ENCODE measurements at regions not wholly inside any gene's neighbourhood (a gene's known extent, or its start where the extent isn't known, plus 50 kb on each side); places are given as distances from the start of the nearest gene placed in this dataset.

GRCh38 chr11:92550871-92551270 is 326.3 kb downstream of the FAT3 start:
- Mint-ChIP-seq H3K4me1 (peaks cover 20% of the 10 kb centered on the region), H3K9me3 (no peaks in the 10 kb centered on the region), H3K36me3 (no peaks in the 10 kb centered on the region), H3K27me3 (ENCODE audit: insufficient read depth, low read depth) (no peaks in the 10 kb centered on the region), H3K27ac (no peak overlapping the region), H3K4me3 (no peak overlapping the region)
- Histone ChIP-seq H3F3A (ENCODE audit: low read depth) (peaks cover 14% of the 10 kb centered on the region), H3K9me3 (ENCODE audit: low read depth) (no peaks in the 10 kb centered on the region), H3K27ac (peak overlapping the region; percentile 21), H3K36me3 (no peaks in the 10 kb centered on the region), H4K20me1 (ENCODE audit: low read depth) (no peaks in the 10 kb centered on the region), H3K27me3 (no peaks in the 10 kb centered on the region), H3K4me1 (peaks cover 33% of the 10 kb centered on the region), H3K4me2 (peak overlapping the region; percentile 50), H3K79me2 (ENCODE audit: low read depth) (no peaks in the 10 kb centered on the region), H2AFZ (replicated peaks) (no peak overlapping the region), H3K9ac (no peak overlapping the region), H3K4me3 (no peak overlapping the region)
- no peak for DNase-seq (ENCODE audit: low spot score)
- TF ChIP-seq EZH2phosphoT487 (IDR thresholded peaks at IDR 0.05) (no peak), EZH2 (IDR thresholded peaks at IDR 0.05) (no peak)

GRCh38 chr11:92552942-92553341 is 328.3 kb downstream of the FAT3 start:
- no peaks in the 10 kb centered on the region for H3K27me3 ChIP-seq
- H3K4me2 ChIP-seq = no peak overlapping the region
- peaks cover 14% of the 10 kb centered on the region for H3F3A ChIP-seq (ENCODE audit: low read depth)
- Mint-ChIP-seq H3K9me3 (no peaks in the 10 kb centered on the region), H3K27me3 (ENCODE audit: insufficient read depth, low read depth) (no peaks in the 10 kb centered on the region), H3K36me3 (no peaks in the 10 kb centered on the region), H3K4me1 (peaks cover 16% of the 10 kb centered on the region), H3K27ac (no peak overlapping the region), H3K4me3 (no peak overlapping the region)
- no peaks in the 10 kb centered on the region for H3K79me2 ChIP-seq (ENCODE audit: low read depth)
- no peak for DNase-seq (ENCODE audit: low spot score)
- no peaks in the 10 kb centered on the region for H4K20me1 ChIP-seq (ENCODE audit: low read depth)
- no peak overlapping the region for H2AFZ ChIP-seq (replicated peaks)
- H3K9ac ChIP-seq = no peak overlapping the region
- H3K4me3 ChIP-seq = no peak overlapping the region
- H3K27ac ChIP-seq = no peak overlapping the region
- no peaks in the 10 kb centered on the region for H3K36me3 ChIP-seq
- peaks cover 20% of the 10 kb centered on the region for H3K4me1 ChIP-seq
- no peak for TF ChIP-seq EZH2 (IDR thresholded peaks at IDR 0.05)
- TF ChIP-seq EZH2phosphoT487 (IDR thresholded peaks at IDR 0.05) = no peak
- peak; percentile 28 for TF ChIP-seq CTCF (IDR thresholded peaks at IDR 0.05)
- H3K9me3 ChIP-seq (ENCODE audit: low read depth) = no peaks in the 10 kb centered on the region

- Histone ChIP-seq H3K4me1 (peaks cover 14% of the 10 kb centered on the region), H3K4me2 (no peak overlapping the region), H3K27ac (no peak overlapping the region), H3K4me3 (no peak overlapping the region), H3K36me3 (no peaks in the 10 kb centered on the region), H3K79me2 (ENCODE audit: low read depth) (no peaks in the 10 kb centered on the region), H2AFZ (replicated peaks) (no peak overlapping the region), H3K9ac (no peak overlapping the region), H3F3A (ENCODE audit: low read depth) (peaks cover 13% of the 10 kb centered on the region), H3K9me3 (ENCODE audit: low read depth) (no peaks in the 10 kb centered on the region), H3K27me3 (no peaks in the 10 kb centered on the region), H4K20me1 (ENCODE audit: low read depth) (no peaks in the 10 kb centered on the region)
- Mint-ChIP-seq H3K27me3 (ENCODE audit: insufficient read depth, low read depth) (no peaks in the 10 kb centered on the region), H3K9me3 (no peaks in the 10 kb centered on the region), H3K4me1 (peaks cover 20% of the 10 kb centered on the region), H3K4me3 (no peak overlapping the region), H3K27ac (no peak overlapping the region), H3K36me3 (no peaks in the 10 kb centered on the region)
- DNase-seq (ENCODE audit: low spot score) = no peak
- TF ChIP-seq CTCF (IDR thresholded peaks at IDR 0.05) (no peak), EZH2phosphoT487 (IDR thresholded peaks at IDR 0.05) (no peak), EZH2 (IDR thresholded peaks at IDR 0.05) (no peak)
Observed at GRCh38 chr11:92554688-92555087, 330.1 kb downstream of the FAT3 start.

GRCh38 chr11:92556431-92556830 is 331.8 kb downstream of the FAT3 start:
- no peak overlapping the region for H3K27ac ChIP-seq
- no peaks in the 10 kb centered on the region for H3K9me3 ChIP-seq (ENCODE audit: low read depth)
- no peaks in the 10 kb centered on the region for H3K27me3 Mint-ChIP-seq (ENCODE audit: insufficient read depth, low read depth)
- no peaks in the 10 kb centered on the region for H3K36me3 ChIP-seq
- peak; percentile 44 for DNase-seq (ENCODE audit: low spot score)
- H3K4me1 ChIP-seq = no peaks in the 10 kb centered on the region
- peaks cover 11% of the 10 kb centered on the region for H3K4me1 Mint-ChIP-seq
- no peaks in the 10 kb centered on the region for H3K36me3 Mint-ChIP-seq
- H3K9me3 Mint-ChIP-seq = no peaks in the 10 kb centered on the region
- no peaks in the 10 kb centered on the region for H3K79me2 ChIP-seq (ENCODE audit: low read depth)
- no peak overlapping the region for H3K4me3 ChIP-seq
- H3K27me3 ChIP-seq = no peaks in the 10 kb centered on the region
- no peaks in the 10 kb centered on the region for H4K20me1 ChIP-seq (ENCODE audit: low read depth)
- H3K9ac ChIP-seq = no peak overlapping the region
- H3K27ac Mint-ChIP-seq = no peak overlapping the region
- H2AFZ ChIP-seq (replicated peaks) = no peak overlapping the region
- H3F3A ChIP-seq (ENCODE audit: low read depth) = no peaks in the 10 kb centered on the region
- H3K4me3 Mint-ChIP-seq = no peak overlapping the region
- no peak for TF ChIP-seq EZH2 (IDR thresholded peaks at IDR 0.05)
- TF ChIP-seq CTCF (IDR thresholded peaks at IDR 0.05) = no peak
- no peak for TF ChIP-seq EZH2phosphoT487 (IDR thresholded peaks at IDR 0.05)
- H3K4me2 ChIP-seq = no peak overlapping the region
